ENCODE measurements at regions not wholly inside any gene's neighbourhood (a gene's known extent, or its start where the extent isn't known, plus 50 kb on each side); places are given as distances from the start of the nearest gene placed in this dataset.

GRCh38 chr2:33903701-33904100, 304.6 kb upstream of the FAM98A start:
- Histone ChIP-seq H3K79me2 (replicated peaks; ENCODE audit: insufficient read depth, low read length) (no peaks in the 10 kb centered on the region), H3K27me3 (ENCODE audit: insufficient read depth, low read depth, low read length) (no peaks in the 10 kb centered on the region), H3F3A (ENCODE audit: insufficient read depth, low read length, poor library complexity, severe bottlenecking) (no peaks in the 10 kb centered on the region), H4K20me1 (ENCODE audit: insufficient read depth) (no peaks in the 10 kb centered on the region), H3K27ac (ENCODE audit: low read length) (no peak overlapping the region), H3K9ac (ENCODE audit: low read length) (no peak overlapping the region), H2AFZ (ENCODE audit: low read depth, low read length) (no peak overlapping the region), H3K36me3 (ENCODE audit: insufficient read depth, low read length) (no peaks in the 10 kb centered on the region), H3K4me3 (ENCODE audit: low read length) (no peak overlapping the region), H3K9me3 (ENCODE audit: low read length) (no peaks in the 10 kb centered on the region), H3K9me2 (ENCODE audit: insufficient read depth, low read length) (no peaks in the 10 kb centered on the region), H3K4me2 (ENCODE audit: low read length) (no peak overlapping the region)
- no peak for TF ChIP-seq EP300 (conservative IDR thresholded peaks at IDR 0.05; ENCODE audit: poor library complexity, severe bottlenecking)
- no peak for TF ChIP-seq TAF1 (IDR thresholded peaks at IDR 0.05; ENCODE audit: low read depth)
- TF ChIP-seq CTCF (IDR thresholded peaks at IDR 0.05; ENCODE audit: poor library complexity, severe bottlenecking), result no peak
- TF ChIP-seq REST (IDR thresholded peaks at IDR 0.05; ENCODE audit: borderline replicate concordance), result no peak
- TF ChIP-seq MXI1 (conservative IDR thresholded peaks at IDR 0.05; ENCODE audit: poor library complexity, severe bottlenecking), result no peak
- no peak for TF ChIP-seq SMC3 (conservative IDR thresholded peaks at IDR 0.05; ENCODE audit: poor library complexity)

GRCh38 chr2:33903215-33903614, 304.1 kb upstream of the FAM98A start:
- Histone ChIP-seq H3F3A (ENCODE audit: insufficient read depth, low read length, poor library complexity, severe bottlenecking) (no peaks in the 10 kb centered on the region), H2AFZ (ENCODE audit: low read depth, low read length) (no peak overlapping the region), H3K27me3 (ENCODE audit: insufficient read depth, low read depth, low read length) (no peaks in the 10 kb centered on the region), H3K27ac (ENCODE audit: low read length) (no peak overlapping the region), H3K9ac (ENCODE audit: low read length) (no peak overlapping the region), H3K9me2 (ENCODE audit: insufficient read depth, low read length) (no peaks in the 10 kb centered on the region), H3K4me2 (ENCODE audit: low read length) (no peak overlapping the region), H3K79me2 (replicated peaks; ENCODE audit: insufficient read depth, low read length) (no peaks in the 10 kb centered on the region), H4K20me1 (ENCODE audit: insufficient read depth) (no peaks in the 10 kb centered on the region), H3K36me3 (ENCODE audit: insufficient read depth, low read length) (no peaks in the 10 kb centered on the region), H3K4me3 (ENCODE audit: low read length) (no peak overlapping the region), H3K9me3 (ENCODE audit: low read length) (no peaks in the 10 kb centered on the region)
- TF ChIP-seq RAD21 (conservative IDR thresholded peaks at IDR 0.05), result no peak
- TF ChIP-seq TAF1 (IDR thresholded peaks at IDR 0.05; ENCODE audit: low read depth), result no peak
- TF ChIP-seq REST (IDR thresholded peaks at IDR 0.05; ENCODE audit: borderline replicate concordance), result no peak
- TF ChIP-seq MXI1 (conservative IDR thresholded peaks at IDR 0.05; ENCODE audit: poor library complexity, severe bottlenecking), result no peak
- TF ChIP-seq EP300 (conservative IDR thresholded peaks at IDR 0.05; ENCODE audit: poor library complexity, severe bottlenecking), result no peak
- TF ChIP-seq SMC3 (conservative IDR thresholded peaks at IDR 0.05; ENCODE audit: poor library complexity), result no peak
- no peak for TF ChIP-seq POLR2AphosphoS5 (IDR thresholded peaks at IDR 0.05)
- TF ChIP-seq CTCF (IDR thresholded peaks at IDR 0.05; ENCODE audit: poor library complexity, severe bottlenecking), result no peak
- TF ChIP-seq EZH2 (IDR thresholded peaks at IDR 0.05; ENCODE audit: borderline replicate concordance, insufficient read depth, low read length, poor library complexity, severe bottlenecking), result no peak
